GM12878 (cell line): ENCODE measurements at regions not wholly inside any gene's neighbourhood (a gene's known extent, or its start where the extent isn't known, plus 50 kb on each side); places are given as distances from the start of the nearest gene placed in this dataset.

Source experiments
- ATAC-seq: fragments of 200-7000 bp; cut with Tn5 transposase; 3 replicates; pipeline ENCODE4 v1.9.1; 2020; ENCODE audit warnings: mild to moderate bottlenecking, moderate library complexity
- BruUV-seq: library from RNA; stranded (reverse); fragments of 400-500 nt; replicated peaks from 2 replicates; lab custom pipeline; 2021; lab: Mats Ljungman, UMichigan
- CTCF ChIA-PET: fragments of 300-600 bp; sonication (Branson Sonifier 250); formaldehyde crosslinking; extraction: SDS; loops from one replicate; lab custom pipeline; 2021; ENCODE audit warnings: inconsistent platforms; lab: Yijun Ruan, JAX
- POLR2A ChIA-PET: fragments of 350-600 bp; formaldehyde crosslinking; extraction: SDS; loops from one replicate; lab custom pipeline; 2021; ENCODE audit warnings: inconsistent platforms; lab: Charles Lee
- RAD21 ChIA-PET: fragments of 300-600 bp; sonication (Branson Sonifier 250); formaldehyde crosslinking; loops from one replicate; lab custom pipeline; 2023; ENCODE audit warnings: antibody characterized with exemption; ENCODE audit not compliant: unreplicated experiment; lab: Charles Lee
- SMC1A ChIA-PET: fragments of 300-600 bp; sonication (Branson Sonifier 250); formaldehyde crosslinking; loops from one replicate; lab custom pipeline; 2023; ENCODE audit not compliant: unreplicated experiment, uncharacterized antibody; lab: Charles Lee
- DNase-seq: peaks from one replicate; pipeline ENCODE4 v3.0.0-alpha.2; 2011; ENCODE audit warnings: low read depth, low spot score
- FAIRE-seq: peaks from 3 replicates; lab custom pipeline; 2011; peaks lifted over from hg19 to GRCh38; lab: Jason Lieb, UNC
- H2AFZ ChIP-seq: 2 replicates; pipeline ENCODE4 v1.6.0; 2011; ENCODE audit warnings: low read depth, low read length, control low read depth; ENCODE audit not compliant: control insufficient read depth
- H3K27ac ChIP-seq: 2 replicates; pipeline ENCODE4 v1.5.1; 2011; ENCODE audit warnings: control low read depth; ENCODE audit not compliant: control insufficient read depth, insufficient read depth
- H3K27me3 ChIP-seq, 2 experiments: replicated peaks in 1 of 2; 2 replicates each; pipeline versions ENCODE4 v1.6.0 to v1.6.1; 2011; ENCODE audit warnings: low read length in 1 of 2; ENCODE audit not compliant: control insufficient read depth in 2 of 2, insufficient read depth in 2 of 2
- H3K36me3 ChIP-seq, 2 experiments: 2 replicates each; pipeline ENCODE4 v1.5.1; 2011; ENCODE audit warnings: low read length in 1 of 2; ENCODE audit not compliant: control insufficient read depth in 2 of 2, insufficient read depth in 2 of 2
- H3K4me1 ChIP-seq: 2 replicates; pipeline ENCODE4 v1.6.1; 2011; ENCODE audit warnings: mild to moderate bottlenecking, low read length, moderate library complexity, mixed read lengths; ENCODE audit not compliant: control insufficient read depth, insufficient read depth
- H3K4me2 ChIP-seq: 2 replicates; pipeline ENCODE4 v1.6.0; 2011; ENCODE audit warnings: control low read depth; ENCODE audit not compliant: control insufficient read depth, insufficient read depth
- H3K4me3 ChIP-seq: fragments of 200-600 bp; sonication (generic); 2 replicates; pipeline ENCODE4 v1.5.1; 2016
- H3K79me2 ChIP-seq: 2 replicates; pipeline ENCODE4 v1.6.0; 2011; ENCODE audit warnings: low read length; ENCODE audit not compliant: control insufficient read depth, insufficient read depth
- H3K9ac ChIP-seq: 2 replicates; pipeline ENCODE4 v1.8.0; 2011; ENCODE audit warnings: low read length, control low read depth, mixed read lengths; ENCODE audit not compliant: control insufficient read depth, insufficient read depth
- H3K9me3 ChIP-seq: replicated peaks from 3 replicates; pipeline ENCODE4 v1.5.1; 2011; ENCODE audit warnings: mild to moderate bottlenecking, low read length; ENCODE audit not compliant: control insufficient read depth, insufficient read depth
- H4K20me1 ChIP-seq: 2 replicates; pipeline ENCODE4 v1.6.0; 2011; ENCODE audit not compliant: control insufficient read depth, insufficient read depth
- ATF3 ChIP-seq: IDR thresholded peaks from 2 replicates; pipeline ENCODE4 v1.6.1; 2011; ENCODE audit warnings: low read depth, mild to moderate bottlenecking, low read length, moderate library complexity, borderline replicate concordance; ENCODE audit errors: extremely low read depth
- CEBPZ ChIP-seq: fragments of 150-350 bp; IDR thresholded peaks from 2 replicates; pipeline ENCODE4 v1.6.1; 2016; ENCODE audit warnings: low read depth, low read length
- E2F4 ChIP-seq: IDR thresholded peaks from 2 replicates; pipeline ENCODE4 v1.6.1; 2012; ENCODE audit warnings: low read depth, low read length, improper control_type of control experiment
- E4F1 ChIP-seq: fragments of 450-650 bp; IDR thresholded peaks from 2 replicates; pipeline ENCODE4 v1.6.1; 2018; ENCODE audit warnings: borderline replicate concordance, mild to moderate bottlenecking; ENCODE audit not compliant: partially characterized antibody
- GATAD2B ChIP-seq: fragments of 450-650 bp; conservative IDR thresholded peaks from 2 replicates; pipeline ENCODE4 v1.6.1; 2017; ENCODE audit warnings: low read depth, mild to moderate bottlenecking, moderate library complexity
- HDAC2 ChIP-seq: fragments of 200-600 bp; sonication (generic); IDR thresholded peaks from 2 replicates; pipeline ENCODE4 v1.6.1; 2017
- HSF1 ChIP-seq: fragments of 150-350 bp; IDR thresholded peaks from 2 replicates; pipeline ENCODE4 v1.6.1; 2014; ENCODE audit warnings: mild to moderate bottlenecking, low read depth, low read length
- SP1 ChIP-seq: IDR thresholded peaks from one replicate; pipeline ENCODE4 v1.6.1; 2011; ENCODE audit warnings: low read depth, low read length
- ZBTB40 ChIP-seq: fragments of 450-650 bp; IDR thresholded peaks from 2 replicates; pipeline ENCODE4 v1.6.1; 2016; ENCODE audit warnings: mild to moderate bottlenecking, moderate library complexity, borderline replicate concordance
- WGBS: methylation state at CpG from one replicate; pipeline ENCODE4 v1.1.6; 2016; ENCODE audit warnings: low lambda C conversion rate; ENCODE audit not compliant: insufficient replicate concordance, insufficient coverage; ENCODE audit errors: missing lambda C conversion rate; 5-methylcytosine and 5-hydroxymethylcytosine counted together
- in situ Hi-C: fragments of 300-500 bp; cut with MboI; formaldehyde crosslinking; loops from 9 replicates; pipeline ENCODE4 v1.14.3; 2018; ENCODE audit warnings: mixed read lengths
- intact Hi-C: fragments of 100-400 bp; cut with micrococcal nuclease; formaldehyde crosslinking; loops from one replicate; pipeline ENCODE4 v1.14.2; 2022; ENCODE audit not compliant: unreplicated experiment

GRCh38 chr9:107620236-107620635, 130.7 kb upstream of the KLF4 start (continued):
- TF ChIP-seq ZBTB40 = no peak
- no peak for TF ChIP-seq ATF3
- TF ChIP-seq HSF1 = no peak
- TF ChIP-seq SP1 = no peak
- no peak for TF ChIP-seq HDAC2

- no peak overlapping the region for H3K4me3 ChIP-seq
- DNase-seq = no peak
- FAIRE-seq = no peak
- H3K27me3 ChIP-seq = no peaks in the 10 kb centered on the region; a peak in 1 of 4 replicates
- no peaks in the 10 kb centered on the region for H3K9me3 ChIP-seq
- no peak for ATAC-seq
- no TSS peak for BruUV-seq
- SMC1A ChIA-PET = no interaction called here
- WGBS = 20% methylated on average over 1 of the region's 1 CpG
- H3K27ac ChIP-seq = no peak overlapping the region
- POLR2A ChIA-PET = no interaction called here
- no peaks in the 10 kb centered on the region for H3K79me2 ChIP-seq
- no peak overlapping the region for H3K4me2 ChIP-seq
- in situ Hi-C loops (no loop called here), intact Hi-C loops (no loop called here)
- CTCF ChIA-PET = no interaction called here
- TF ChIP-seq E2F4 (no peak), CEBPZ (no peak), GATAD2B (no peak), E4F1 (no peak)
- RAD21 ChIA-PET = no interaction called here
- no peak overlapping the region for H2AFZ ChIP-seq
- H3K4me1 ChIP-seq = no peaks in the 10 kb centered on the region
- no peaks in the 10 kb centered on the region for H4K20me1 ChIP-seq
- no peaks in the 10 kb centered on the region for H3K36me3 ChIP-seq
- H3K9ac ChIP-seq = no peak overlapping the region
Measured at GRCh38 chr9:107615321-107615720, 125.8 kb upstream of the KLF4 start.
